AG09309 (cell line): ENCODE measurements at regions not wholly inside any gene's neighbourhood (a gene's known extent, or its start where the extent isn't known, plus 50 kb on each side); places are given as distances from the start of the nearest gene placed in this dataset.
A peak's percentile ranks its signal among the peaks of the same experiment; 100 is the strongest.

ENCODE experiments used
- DNase-seq: peaks from one replicate; pipeline ENCODE4 v3.0.0-alpha.2; 2010; ENCODE audit warnings: low read depth
- H3K4me3 ChIP-seq: 2 replicates; pipeline ENCODE4 v1.5.1; 2011; ENCODE audit warnings: mild to moderate bottlenecking, low read depth, low read length, moderate library complexity; ENCODE audit not compliant: control insufficient read depth
- CTCF ChIP-seq: IDR thresholded peaks from 2 replicates; pipeline ENCODE4 v1.5.1; 2011; ENCODE audit warnings: mild to moderate bottlenecking, low read depth, low read length, inconsistent platforms; ENCODE audit not compliant: insufficient read depth, control insufficient read depth; ENCODE audit errors: missing control alignments

DNA sequence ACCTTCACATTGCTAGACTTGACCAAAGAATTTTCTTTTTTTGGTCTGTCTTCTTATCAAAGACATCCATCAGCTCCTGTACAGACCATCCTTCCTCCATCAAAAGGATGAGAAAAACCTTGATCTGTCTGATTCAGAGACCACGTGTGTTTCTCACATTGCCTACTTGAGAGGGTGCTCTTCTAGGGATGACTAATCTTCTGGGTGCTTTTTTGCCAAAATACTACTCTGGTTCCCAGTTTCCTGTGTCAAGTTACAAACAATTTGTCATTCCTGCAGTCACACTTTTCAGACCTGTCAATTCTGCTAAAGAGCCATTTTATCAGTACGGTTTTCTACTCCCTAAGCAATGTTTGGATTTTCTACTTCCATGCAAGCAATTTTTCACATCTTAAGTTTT lies 492.2 kb downstream of the CDH11 start:
- DNase-seq = no peak
- no peak for TF ChIP-seq CTCF
- H3K4me3 ChIP-seq = no peak overlapping the region

- TF ChIP-seq CTCF = no peak
- DNase-seq = no peak
- no peak overlapping the region for H3K4me3 ChIP-seq
These were observed 494.1 kb downstream of the CDH11 start for GRCh38 chr16:64627781-64628180.

- TF ChIP-seq CTCF = no peak
- DNase-seq = no peak
- no peak overlapping the region for H3K4me3 ChIP-seq
These were observed 494.6 kb downstream of the CDH11 start for GRCh38 chr16:64627288-64627687.

GRCh38 chr16:64626776-64627175 lies 495.1 kb downstream of the CDH11 start:
- peak; percentile 17 for DNase-seq
- H3K4me3 ChIP-seq = no peak overlapping the region
- TF ChIP-seq CTCF = no peak

DNA sequence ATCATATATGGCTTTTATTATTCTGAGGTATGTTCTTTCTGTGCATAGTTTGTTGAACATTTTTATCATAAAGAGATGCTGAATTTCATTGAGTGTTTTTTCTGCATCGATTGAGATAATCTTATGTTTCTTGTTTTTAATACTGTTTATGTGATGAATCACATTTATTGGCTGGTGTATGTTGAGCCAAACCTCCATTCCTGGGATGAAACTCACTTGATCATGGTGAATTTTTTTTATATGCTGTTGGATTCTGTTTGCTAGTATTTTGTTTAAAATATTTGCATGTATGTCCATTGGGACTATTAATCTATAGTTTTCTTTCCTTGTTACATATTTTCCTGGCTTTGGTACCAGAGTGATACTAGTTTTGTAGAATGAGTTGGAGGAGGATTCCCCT lies 500.2 kb downstream of the CDH11 start:
- TF ChIP-seq CTCF = no peak
- DNase-seq = no peak
- H3K4me3 ChIP-seq = no peak overlapping the region

DNA sequence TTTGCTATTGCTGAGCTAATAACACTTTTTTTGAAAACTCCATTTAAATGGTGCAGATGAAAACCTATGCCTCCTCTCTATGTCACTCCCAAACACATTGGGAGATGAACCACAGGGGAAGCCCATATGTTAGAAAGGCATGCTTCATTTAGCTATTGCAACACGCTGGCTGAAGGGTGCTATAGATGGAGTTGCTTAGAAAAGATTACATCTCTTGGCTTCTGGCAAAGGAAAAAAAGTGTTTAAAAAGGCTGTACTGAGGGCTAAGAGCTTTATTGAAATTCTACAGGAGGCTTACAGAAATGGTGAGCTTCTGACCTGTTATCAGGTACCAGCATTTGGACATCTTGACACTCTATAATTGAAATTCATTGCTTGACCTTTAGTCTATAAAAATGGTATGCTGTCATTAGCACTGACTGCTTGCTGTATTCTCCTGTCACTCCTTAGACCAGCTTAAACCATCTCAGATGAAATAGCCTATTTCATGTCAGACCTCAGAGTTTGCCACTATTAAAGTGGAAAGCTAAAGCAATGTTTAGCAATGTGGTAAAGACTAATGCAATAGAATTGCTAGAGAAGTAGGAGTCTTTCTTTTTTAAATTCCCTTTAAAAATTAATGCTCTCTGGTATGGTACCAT lies 503.9 kb downstream of the CDH11 start:
- DNase-seq = no peak
- no peak for TF ChIP-seq CTCF
- H3K4me3 ChIP-seq = no peak overlapping the region
